ENCODE measurements at regions not wholly inside any gene's neighbourhood (a gene's known extent, or its start where the extent isn't known, plus 50 kb on each side); places are given as distances from the start of the nearest gene placed in this dataset.

DNA sequence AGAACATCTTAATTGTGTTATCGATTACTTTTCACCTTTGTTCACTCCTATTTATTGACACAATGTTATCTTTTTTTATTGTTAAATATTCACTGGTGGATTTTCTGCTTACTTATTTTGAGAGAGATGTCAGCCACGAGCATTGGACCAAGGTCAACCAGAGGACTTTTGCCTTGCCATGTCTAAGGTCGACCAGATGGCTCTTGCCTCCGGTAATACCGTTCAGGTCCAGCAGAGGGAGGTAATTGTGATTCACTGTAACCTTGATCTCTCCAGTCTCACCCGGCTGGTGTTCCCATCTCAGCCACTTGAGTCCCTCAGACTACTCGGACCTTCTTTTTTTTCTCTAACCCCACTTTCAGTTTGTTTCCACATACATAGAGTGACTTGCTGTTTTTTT is 1438.1 kb downstream of the UQCRFS1 start:
- H3K9me3 Mint-ChIP-seq, result peaks cover 98 to 99% of the 10 kb centered on the region in 2 experiments
- H3K56ac ChIP-seq (ENCODE audit: insufficient read length, low read depth, low read length), result no peak overlapping the region

More for the DNA sequence above, 1438.1 kb downstream of the UQCRFS1 start:
- Histone ChIP-seq H3K14ac (ENCODE audit: insufficient read depth, low read length) (no peak overlapping the region), H3K18ac (ENCODE audit: insufficient read length, low read depth, low read length) (no peak overlapping the region), H3T11ph (ENCODE audit: low read length) (no peak overlapping the region), H3K23me2 (ENCODE audit: insufficient read length, low read depth, low read length, poor library complexity, severe bottlenecking) (no peaks in the 10 kb centered on the region), H2BK12ac (ENCODE audit: insufficient read length, low read depth, low read length) (no peak overlapping the region), H3K9ac (ENCODE audit: extremely low read depth, insufficient read length, low read length) (no peak overlapping the region), H4K8ac (replicated peaks; ENCODE audit: insufficient read length, low read depth, low read length) (no peak overlapping the region), H4K20me1 (ENCODE audit: control insufficient read depth, insufficient read depth, insufficient read length) (no peaks in the 10 kb centered on the region), H3K4ac (ENCODE audit: low read depth, low read length) (no peak overlapping the region), H3K4me2 (ENCODE audit: insufficient read depth, insufficient read length, low read length) (no peak overlapping the region), H2BK5ac (ENCODE audit: insufficient read length, low read length) (no peak overlapping the region), H2BK20ac (ENCODE audit: low read depth, low read length, poor library complexity, severe bottlenecking) (no peak overlapping the region), H2BK15ac (ENCODE audit: low read depth, low read length) (no peak overlapping the region), H3K79me1 (ENCODE audit: insufficient read depth, low read depth, low read length, poor library complexity, severe bottlenecking) (no peaks in the 10 kb centered on the region), H4K91ac (ENCODE audit: insufficient read length, low read depth, low read length) (no peak overlapping the region), H2AK5ac (ENCODE audit: insufficient read length, low read length) (no peak overlapping the region), H2BK120ac (ENCODE audit: low read depth, low read length, poor library complexity, severe bottlenecking) (no peak overlapping the region), H3K79me2 (ENCODE audit: insufficient read depth, low read length) (no peaks in the 10 kb centered on the region), H3K27me3 (ENCODE audit: insufficient read depth, low read length) (peaks cover 12% of the 10 kb centered on the region; the same call in 1 of the 2 replicates), H3K27ac (ENCODE audit: insufficient read length, low read depth, low read length) (no peak overlapping the region), H2AFZ (ENCODE audit: low read length) (no peak overlapping the region), H3K23ac (ENCODE audit: insufficient read length, low read depth, low read length) (no peak overlapping the region), H3K4me1 (ENCODE audit: insufficient read depth, low read length) (no peaks in the 10 kb centered on the region), H3K9me3 (ENCODE audit: control insufficient read depth, low read depth, low read length) (peaks cover 38% of the 10 kb centered on the region), H4K5ac (ENCODE audit: insufficient read length, low read depth, low read length) (no peak overlapping the region)
- peak; percentile 36 for DNase-seq
- Mint-ChIP-seq H3K4me3 (no peak overlapping the region), H3K27me3 (ENCODE audit: low read depth) (peaks cover 53% of the 10 kb centered on the region), H3K27ac (no peak overlapping the region), H3K36me3 (ENCODE audit: insufficient read depth in 1 of 3, low read depth in 3 of 3) (peaks cover 75 to 91% (median 88%) of the 10 kb centered on the region in 3 experiments), H3K4me1 (no peaks in the 10 kb centered on the region)
- no CpG with 5 or more reads among the region's 7 CpGs for WGBS (ENCODE audit: extremely low coverage, insufficient read length, low lambda C conversion rate)
- TF ChIP-seq, protein P1, sequence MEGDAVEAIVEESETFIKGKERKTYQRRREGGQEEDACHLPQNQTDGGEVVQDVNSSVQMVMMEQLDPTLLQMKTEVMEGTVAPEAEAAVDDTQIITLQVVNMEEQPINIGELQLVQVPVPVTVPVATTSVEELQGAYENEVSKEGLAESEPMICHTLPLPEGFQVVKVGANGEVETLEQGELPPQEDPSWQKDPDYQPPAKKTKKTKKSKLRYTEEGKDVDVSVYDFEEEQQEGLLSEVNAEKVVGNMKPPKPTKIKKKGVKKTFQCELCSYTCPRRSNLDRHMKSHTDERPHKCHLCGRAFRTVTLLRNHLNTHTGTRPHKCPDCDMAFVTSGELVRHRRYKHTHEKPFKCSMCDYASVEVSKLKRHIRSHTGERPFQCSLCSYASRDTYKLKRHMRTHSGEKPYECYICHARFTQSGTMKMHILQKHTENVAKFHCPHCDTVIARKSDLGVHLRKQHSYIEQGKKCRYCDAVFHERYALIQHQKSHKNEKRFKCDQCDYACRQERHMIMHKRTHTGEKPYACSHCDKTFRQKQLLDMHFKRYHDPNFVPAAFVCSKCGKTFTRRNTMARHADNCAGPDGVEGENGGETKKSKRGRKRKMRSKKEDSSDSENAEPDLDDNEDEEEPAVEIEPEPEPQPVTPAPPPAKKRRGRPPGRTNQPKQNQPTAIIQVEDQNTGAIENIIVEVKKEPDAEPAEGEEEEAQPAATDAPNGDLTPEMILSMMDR (conservative IDR thresholded peaks at IDR 0.05), result peak; percentile 37; the same call in 2 of the 3 replicates
